HepG2 (cell line): ENCODE measurements at regions not wholly inside any gene's neighbourhood (a gene's known extent, or its start where the extent isn't known, plus 50 kb on each side); places are given as distances from the start of the nearest gene placed in this dataset.

Source experiments
- ETV5 ChIP-seq: IDR thresholded peaks from 2 replicates; pipeline ENCODE4 v1.6.1; 2018; ENCODE audit warnings: missing biosample characterization, missing genetic modification reagents, inconsistent platforms, borderline replicate concordance
- FOSL1 ChIP-seq: sonication (generic); formaldehyde crosslinking; IDR thresholded peaks from 2 replicates; pipeline ENCODE4 v1.9.0; 2021; ENCODE audit warnings: missing genetic modification reagents, borderline replicate concordance
- FOSL2 ChIP-seq: sonication (generic); formaldehyde crosslinking; IDR thresholded peaks from 2 replicates; pipeline ENCODE4 v1.4.0; 2020; ENCODE audit warnings: missing genetic modification reagents
- KLF15 ChIP-seq: sonication (generic); formaldehyde crosslinking; IDR thresholded peaks from 2 replicates; pipeline ENCODE4 v1.8.1; 2023; ENCODE audit warnings: borderline replicate concordance, mild to moderate bottlenecking, inconsistent platforms, missing genetic modification reagents, mixed read lengths
- NBN ChIP-seq: fragments of 450-650 bp; conservative IDR thresholded peaks from 2 replicates; pipeline ENCODE4 v1.6.1; 2017
- NR1H2 ChIP-seq: sonication (generic); formaldehyde crosslinking; IDR thresholded peaks from 2 replicates; pipeline ENCODE4 v1.8.1; 2022; ENCODE audit warnings: low read depth, missing genetic modification reagents, borderline replicate concordance
- REPIN1 ChIP-seq: sonication (generic); formaldehyde crosslinking; IDR thresholded peaks from 2 replicates; pipeline ENCODE4 v1.8.0; 2022; ENCODE audit warnings: missing genetic modification reagents, low read depth, mild to moderate bottlenecking, borderline replicate concordance
- RNF2 ChIP-seq: fragments of 450-650 bp; conservative IDR thresholded peaks from 2 replicates; pipeline ENCODE4 v1.6.1; 2016; ENCODE audit warnings: low read depth
- SATB2 ChIP-seq: sonication (generic); formaldehyde crosslinking; IDR thresholded peaks from 2 replicates; pipeline ENCODE4 v1.5.0; 2020; ENCODE audit warnings: missing genetic modification reagents
- SCMH1 ChIP-seq: sonication (generic); formaldehyde crosslinking; IDR thresholded peaks from 2 replicates; pipeline ENCODE4 v1.9.0; 2021; ENCODE audit warnings: missing genetic modification reagents, mild to moderate bottlenecking, borderline replicate concordance
- SOX5 ChIP-seq: IDR thresholded peaks from 2 replicates; pipeline ENCODE4 v1.6.1; 2016; ENCODE audit warnings: borderline replicate concordance
- SRY ChIP-seq: sonication (generic); formaldehyde crosslinking; IDR thresholded peaks from 2 replicates; pipeline ENCODE4 v1.8.0; 2022; ENCODE audit warnings: mild to moderate bottlenecking, missing genetic modification reagents
- TBX3 ChIP-seq: fragments of 450-650 bp; IDR thresholded peaks from 2 replicates; pipeline ENCODE4 v1.6.1; 2017; ENCODE audit warnings: antibody characterized with exemption, mild to moderate bottlenecking, inconsistent platforms, borderline replicate concordance
- TOPORS ChIP-seq: sonication (generic); formaldehyde crosslinking; IDR thresholded peaks from 2 replicates; pipeline ENCODE4 v1.8.0; 2023; ENCODE audit warnings: mild to moderate bottlenecking, missing genetic modification reagents
- ZNF367 ChIP-seq: sonication (generic); formaldehyde crosslinking; IDR thresholded peaks from 2 replicates; pipeline ENCODE4 v1.4.0; 2020; ENCODE audit warnings: missing genetic modification reagents, borderline replicate concordance
- ZNF816 ChIP-seq: sonication (generic); formaldehyde crosslinking; IDR thresholded peaks from 2 replicates; pipeline ENCODE4 v1.8.0; 2022; ENCODE audit warnings: missing genetic modification reagents, mild to moderate bottlenecking, borderline replicate concordance
- ZSCAN12 ChIP-seq: sonication (generic); formaldehyde crosslinking; IDR thresholded peaks from 2 replicates; pipeline ENCODE4 v1.9.0; 2021; ENCODE audit warnings: mild to moderate bottlenecking, missing genetic modification reagents
- TF ChIP-seq, protein P1 (sequence below): IDR thresholded peaks from 2 replicates; pipeline ENCODE4 v1.4.0; 2020; ENCODE audit warnings: mild to moderate bottlenecking, missing genetic modification reagents
- TF ChIP-seq, protein P2 (sequence below): sonication (generic); formaldehyde crosslinking; IDR thresholded peaks from 2 replicates; pipeline ENCODE4 v1.4.0; 2020; ENCODE audit warnings: mild to moderate bottlenecking, missing genetic modification reagents
- TF ChIP-seq, protein P3 (sequence below): sonication (generic); formaldehyde crosslinking; IDR thresholded peaks from 2 replicates; pipeline ENCODE4 v1.4.0; 2020; ENCODE audit warnings: mild to moderate bottlenecking, missing genetic modification reagents

DNA sequence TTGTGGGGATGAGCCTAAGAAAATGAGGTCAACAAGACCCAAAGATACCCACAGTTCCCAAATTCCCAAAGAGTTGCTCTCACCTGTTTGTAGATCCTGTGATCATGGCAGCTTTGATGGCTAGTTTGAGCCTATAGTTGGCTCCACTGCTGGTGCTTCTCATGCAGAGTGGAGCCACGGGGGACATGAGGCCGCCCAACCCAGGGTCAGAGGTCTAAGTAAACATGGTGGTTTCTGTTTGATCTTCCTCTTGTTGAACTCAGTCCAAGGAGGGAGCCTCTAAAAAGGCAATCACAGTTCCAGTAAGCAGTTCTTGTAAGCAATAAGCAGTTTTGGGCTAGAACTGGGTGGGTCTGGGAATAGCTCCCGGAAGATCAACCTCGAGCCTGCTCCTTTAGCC lies 125.6 kb upstream of the DHRS4 start (continued):
- TF ChIP-seq TBX3 (no peak), FOSL2 (CRISPR knock-in tag) (peak; percentile 45), RNF2 (no peak), SOX5 (CRISPR knock-in tag) (no peak), TOPORS (CRISPR knock-in tag) (no peak), SATB2 (no peak), SCMH1 (no peak), REPIN1 (no peak), ZNF816 (CRISPR knock-in tag) (no peak), ZNF367 (CRISPR knock-in tag) (no peak), SRY (CRISPR knock-in tag) (no peak), ETV5 (no peak), ZSCAN12 (CRISPR knock-in tag) (no peak), NR1H2 (no peak), NBN (no peak), KLF15 (no peak), FOSL1 (CRISPR knock-in tag) (no peak)
- TF ChIP-seq, protein P1, sequence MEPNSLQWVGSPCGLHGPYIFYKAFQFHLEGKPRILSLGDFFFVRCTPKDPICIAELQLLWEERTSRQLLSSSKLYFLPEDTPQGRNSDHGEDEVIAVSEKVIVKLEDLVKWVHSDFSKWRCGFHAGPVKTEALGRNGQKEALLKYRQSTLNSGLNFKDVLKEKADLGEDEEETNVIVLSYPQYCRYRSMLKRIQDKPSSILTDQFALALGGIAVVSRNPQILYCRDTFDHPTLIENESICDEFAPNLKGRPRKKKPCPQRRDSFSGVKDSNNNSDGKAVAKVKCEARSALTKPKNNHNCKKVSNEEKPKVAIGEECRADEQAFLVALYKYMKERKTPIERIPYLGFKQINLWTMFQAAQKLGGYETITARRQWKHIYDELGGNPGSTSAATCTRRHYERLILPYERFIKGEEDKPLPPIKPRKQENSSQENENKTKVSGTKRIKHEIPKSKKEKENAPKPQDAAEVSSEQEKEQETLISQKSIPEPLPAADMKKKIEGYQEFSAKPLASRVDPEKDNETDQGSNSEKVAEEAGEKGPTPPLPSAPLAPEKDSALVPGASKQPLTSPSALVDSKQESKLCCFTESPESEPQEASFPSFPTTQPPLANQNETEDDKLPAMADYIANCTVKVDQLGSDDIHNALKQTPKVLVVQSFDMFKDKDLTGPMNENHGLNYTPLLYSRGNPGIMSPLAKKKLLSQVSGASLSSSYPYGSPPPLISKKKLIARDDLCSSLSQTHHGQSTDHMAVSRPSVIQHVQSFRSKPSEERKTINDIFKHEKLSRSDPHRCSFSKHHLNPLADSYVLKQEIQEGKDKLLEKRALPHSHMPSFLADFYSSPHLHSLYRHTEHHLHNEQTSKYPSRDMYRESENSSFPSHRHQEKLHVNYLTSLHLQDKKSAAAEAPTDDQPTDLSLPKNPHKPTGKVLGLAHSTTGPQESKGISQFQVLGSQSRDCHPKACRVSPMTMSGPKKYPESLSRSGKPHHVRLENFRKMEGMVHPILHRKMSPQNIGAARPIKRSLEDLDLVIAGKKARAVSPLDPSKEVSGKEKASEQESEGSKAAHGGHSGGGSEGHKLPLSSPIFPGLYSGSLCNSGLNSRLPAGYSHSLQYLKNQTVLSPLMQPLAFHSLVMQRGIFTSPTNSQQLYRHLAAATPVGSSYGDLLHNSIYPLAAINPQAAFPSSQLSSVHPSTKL (CRISPR knock-in tag), result peak; percentile 75
- TF ChIP-seq, protein P2, sequence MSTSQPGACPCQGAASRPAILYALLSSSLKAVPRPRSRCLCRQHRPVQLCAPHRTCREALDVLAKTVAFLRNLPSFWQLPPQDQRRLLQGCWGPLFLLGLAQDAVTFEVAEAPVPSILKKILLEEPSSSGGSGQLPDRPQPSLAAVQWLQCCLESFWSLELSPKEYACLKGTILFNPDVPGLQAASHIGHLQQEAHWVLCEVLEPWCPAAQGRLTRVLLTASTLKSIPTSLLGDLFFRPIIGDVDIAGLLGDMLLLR (CRISPR knock-in tag), result no peak
- TF ChIP-seq, protein P3, sequence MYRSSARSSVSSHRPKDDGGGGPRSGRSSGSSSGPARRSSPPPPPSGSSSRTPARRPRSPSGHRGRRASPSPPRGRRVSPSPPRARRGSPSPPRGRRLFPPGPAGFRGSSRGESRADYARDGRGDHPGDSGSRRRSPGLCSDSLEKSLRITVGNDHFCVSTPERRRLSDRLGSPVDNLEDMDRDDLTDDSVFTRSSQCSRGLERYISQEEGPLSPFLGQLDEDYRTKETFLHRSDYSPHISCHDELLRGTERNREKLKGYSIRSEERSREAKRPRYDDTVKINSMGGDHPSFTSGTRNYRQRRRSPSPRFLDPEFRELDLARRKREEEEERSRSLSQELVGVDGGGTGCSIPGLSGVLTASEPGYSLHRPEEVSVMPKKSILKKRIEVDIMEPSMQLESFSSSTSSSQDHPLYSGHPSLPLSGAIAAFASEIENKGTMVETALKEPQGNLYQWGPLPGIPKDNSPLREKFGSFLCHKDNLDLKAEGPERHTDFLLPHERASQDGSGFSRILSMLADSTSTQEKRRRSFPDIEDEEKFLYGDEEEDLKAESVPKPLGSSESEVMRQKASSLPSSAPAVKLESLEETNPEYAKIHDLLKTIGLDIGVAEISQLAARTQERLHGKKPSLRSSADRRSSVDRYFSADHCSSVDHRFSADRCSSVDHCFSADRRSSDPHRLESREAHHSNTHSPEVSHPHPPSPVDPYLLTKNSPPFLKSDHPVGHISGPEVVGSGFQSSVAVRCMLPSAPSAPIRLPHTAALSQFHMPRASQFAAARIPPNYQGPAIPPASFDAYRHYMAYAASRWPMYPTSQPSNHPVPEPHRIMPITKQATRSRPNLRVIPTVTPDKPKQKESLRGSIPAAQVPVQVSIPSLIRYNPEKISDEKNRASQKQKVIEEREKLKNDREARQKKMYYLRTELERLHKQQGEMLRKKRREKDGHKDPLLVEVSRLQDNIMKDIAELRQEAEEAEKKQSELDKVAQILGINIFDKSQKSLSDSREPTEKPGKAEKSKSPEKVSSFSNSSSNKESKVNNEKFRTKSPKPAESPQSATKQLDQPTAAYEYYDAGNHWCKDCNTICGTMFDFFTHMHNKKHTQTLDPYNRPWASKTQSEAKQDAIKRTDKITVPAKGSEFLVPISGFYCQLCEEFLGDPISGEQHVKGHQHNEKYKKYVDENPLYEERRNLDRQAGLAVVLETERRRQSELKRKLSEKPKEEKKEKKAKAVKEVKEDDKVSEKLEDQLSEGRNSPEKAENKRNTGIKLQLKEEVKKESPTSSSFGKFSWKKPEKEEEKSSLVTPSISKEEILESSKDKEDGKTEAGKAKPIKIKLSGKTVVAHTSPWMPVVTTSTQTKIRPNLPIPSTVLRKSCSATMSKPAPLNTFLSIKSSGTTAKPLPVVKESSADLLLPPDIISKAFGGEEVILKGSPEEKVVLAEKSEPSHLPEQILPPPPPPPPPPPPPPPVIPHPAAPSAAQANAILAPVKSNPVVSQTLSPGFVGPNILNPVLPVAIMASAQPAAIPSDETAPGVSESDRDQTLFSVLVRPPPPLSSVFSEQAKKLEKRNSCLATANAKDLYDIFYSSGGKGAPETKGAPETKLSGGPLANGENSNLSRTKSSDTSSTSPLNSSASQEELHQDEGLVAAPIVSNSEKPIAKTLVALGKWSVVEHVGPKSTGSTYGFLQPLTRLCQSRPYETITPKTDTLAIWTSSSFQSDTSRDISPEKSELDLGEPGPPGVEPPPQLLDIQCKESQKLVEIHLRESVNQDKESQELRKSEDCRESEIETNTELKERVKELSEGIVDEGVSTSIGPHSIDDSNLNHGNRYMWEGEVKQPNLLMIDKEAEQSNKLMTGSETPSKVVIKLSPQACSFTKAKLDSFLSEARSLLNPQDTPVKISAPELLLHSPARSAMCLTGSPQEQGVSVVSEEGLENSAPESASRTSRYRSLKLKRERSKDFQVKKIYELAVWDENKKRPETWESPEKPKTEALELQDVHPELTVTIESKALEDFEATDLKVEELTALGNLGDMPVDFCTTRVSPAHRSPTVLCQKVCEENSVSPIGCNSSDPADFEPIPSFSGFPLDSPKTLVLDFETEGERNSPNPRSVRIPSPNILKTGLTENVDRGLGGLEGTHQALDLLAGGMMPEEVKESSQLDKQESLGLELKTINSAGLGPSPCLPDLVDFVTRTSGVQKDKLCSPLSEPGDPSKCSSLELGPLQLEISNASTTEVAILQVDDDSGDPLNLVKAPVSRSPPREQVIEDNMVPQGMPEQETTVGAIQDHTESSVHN, result no peak
